ENCODE measurements at regions not wholly inside any gene's neighbourhood (a gene's known extent, or its start where the extent isn't known, plus 50 kb on each side); places are given as distances from the start of the nearest gene placed in this dataset.
"Not testable (repeated sequence)": the region's sequence is repeated elsewhere in the genome, so short reads cannot be mapped to it uniquely, and the experiment has no call there.

DNA sequence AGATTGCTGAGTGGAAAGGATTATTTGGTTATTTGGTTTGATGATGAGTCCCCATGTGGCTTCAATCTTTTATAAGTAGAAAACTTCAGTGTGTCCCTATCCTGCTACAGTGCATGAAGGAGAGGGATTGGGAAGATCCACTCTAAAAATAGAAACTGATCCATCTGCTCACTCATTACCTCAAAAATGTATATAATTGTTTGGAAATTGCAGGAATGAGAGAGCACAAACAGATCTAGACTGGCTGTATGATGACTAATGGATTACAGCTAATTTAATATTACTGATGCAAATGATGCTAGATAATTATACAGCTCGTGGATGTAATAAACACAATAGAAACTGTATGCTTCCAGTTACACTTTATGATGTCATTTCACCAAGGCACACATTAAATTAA lies 625.3 kb upstream of the PRR20A start:
- H3K4me3 ChIP-seq (ENCODE audit: low read depth, low read length): no peak overlapping the region
- H3K27me3 ChIP-seq (ENCODE audit: insufficient read depth, low read depth, severe bottlenecking): no peaks in the 10 kb centered on the region
- no peaks in the 10 kb centered on the region for H3K36me3 ChIP-seq
- H3K9me3 ChIP-seq (ENCODE audit: severe bottlenecking): no peaks in the 10 kb centered on the region
- TF ChIP-seq, protein P1, sequence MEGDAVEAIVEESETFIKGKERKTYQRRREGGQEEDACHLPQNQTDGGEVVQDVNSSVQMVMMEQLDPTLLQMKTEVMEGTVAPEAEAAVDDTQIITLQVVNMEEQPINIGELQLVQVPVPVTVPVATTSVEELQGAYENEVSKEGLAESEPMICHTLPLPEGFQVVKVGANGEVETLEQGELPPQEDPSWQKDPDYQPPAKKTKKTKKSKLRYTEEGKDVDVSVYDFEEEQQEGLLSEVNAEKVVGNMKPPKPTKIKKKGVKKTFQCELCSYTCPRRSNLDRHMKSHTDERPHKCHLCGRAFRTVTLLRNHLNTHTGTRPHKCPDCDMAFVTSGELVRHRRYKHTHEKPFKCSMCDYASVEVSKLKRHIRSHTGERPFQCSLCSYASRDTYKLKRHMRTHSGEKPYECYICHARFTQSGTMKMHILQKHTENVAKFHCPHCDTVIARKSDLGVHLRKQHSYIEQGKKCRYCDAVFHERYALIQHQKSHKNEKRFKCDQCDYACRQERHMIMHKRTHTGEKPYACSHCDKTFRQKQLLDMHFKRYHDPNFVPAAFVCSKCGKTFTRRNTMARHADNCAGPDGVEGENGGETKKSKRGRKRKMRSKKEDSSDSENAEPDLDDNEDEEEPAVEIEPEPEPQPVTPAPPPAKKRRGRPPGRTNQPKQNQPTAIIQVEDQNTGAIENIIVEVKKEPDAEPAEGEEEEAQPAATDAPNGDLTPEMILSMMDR (IDR thresholded peaks at IDR 0.05; ENCODE audit: low read depth, low read length): no peak
- DNase-seq: no peak
- no peak overlapping the region for H3K27ac ChIP-seq

DNA sequence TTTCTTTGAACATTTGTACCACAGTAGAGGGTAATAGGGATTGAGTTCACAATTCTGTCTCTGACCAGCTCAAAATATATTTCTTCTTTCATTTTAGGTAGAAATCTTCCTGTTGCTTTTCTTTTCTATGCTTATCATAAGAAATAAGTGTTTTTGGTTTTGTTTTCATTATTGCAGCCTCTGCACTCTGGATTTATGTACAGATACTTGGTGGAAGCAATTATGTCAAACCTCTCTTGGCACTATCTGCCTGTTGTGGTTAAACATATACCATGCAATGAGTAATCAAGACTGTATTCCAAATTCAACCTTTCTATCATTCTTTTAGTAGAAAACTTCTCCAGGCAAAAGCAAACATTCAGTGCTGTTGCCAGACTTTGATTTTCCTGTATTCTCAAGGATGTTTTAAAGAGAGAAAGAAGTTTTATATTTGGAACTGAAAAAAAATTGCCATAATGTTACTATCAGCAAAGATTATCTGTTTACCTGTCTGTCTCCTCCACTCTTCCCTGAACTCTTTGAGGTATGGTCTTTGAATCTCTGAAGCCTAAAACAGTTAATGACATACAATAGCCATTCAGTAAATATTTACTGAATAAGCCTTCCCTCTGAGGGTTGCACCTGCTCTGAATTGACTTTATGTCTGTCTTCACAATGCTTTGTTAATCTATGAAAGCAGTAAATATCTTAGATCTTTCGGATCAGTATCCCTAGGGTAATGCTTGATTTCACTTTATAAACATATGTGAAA lies 612.5 kb upstream of the PRR20A start:
- no peak overlapping the region for H3K27ac ChIP-seq
- TF ChIP-seq, protein P1 (IDR thresholded peaks at IDR 0.05; ENCODE audit: low read depth, low read length): no peak
- DNase-seq: no peak

DNA sequence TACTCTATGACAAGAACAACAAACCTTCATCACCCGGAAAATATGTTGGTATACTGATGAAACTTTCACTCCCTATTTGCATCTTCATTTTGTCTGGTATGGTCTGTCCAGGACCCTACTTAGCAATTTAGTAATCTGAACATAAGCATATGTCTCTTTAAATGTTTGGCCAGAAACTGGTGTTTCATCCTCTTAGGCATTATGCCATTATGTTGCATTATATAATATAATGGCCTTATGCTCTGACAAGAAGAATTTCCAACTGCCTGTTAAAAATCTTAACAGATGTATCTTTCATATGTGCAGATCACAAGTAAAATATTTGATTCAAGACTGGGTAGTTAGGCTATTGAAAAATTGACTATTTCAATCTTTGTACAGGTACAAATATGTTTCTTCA lies 610.6 kb upstream of the PRR20A start:
- H3K27ac ChIP-seq: no peak overlapping the region
- H3K36me3 ChIP-seq: no peaks in the 10 kb centered on the region
- TF ChIP-seq, protein P1 (IDR thresholded peaks at IDR 0.05; ENCODE audit: low read depth, low read length): no peak
- H3K9me3 ChIP-seq (ENCODE audit: severe bottlenecking): no peaks in the 10 kb centered on the region
- no peak for DNase-seq
- no peaks in the 10 kb centered on the region for H3K27me3 ChIP-seq (ENCODE audit: insufficient read depth, low read depth, severe bottlenecking)
- no peak overlapping the region for H3K4me3 ChIP-seq (ENCODE audit: low read depth, low read length)

More for the DNA sequence above, 612.5 kb upstream of the PRR20A start:
- Histone ChIP-seq H3K36me3 (no peaks in the 10 kb centered on the region), H3K4me3 (ENCODE audit: low read depth, low read length) (no peak overlapping the region), H3K27me3 (ENCODE audit: insufficient read depth, low read depth, severe bottlenecking) (no peaks in the 10 kb centered on the region), H3K9me3 (ENCODE audit: severe bottlenecking) (no peaks in the 10 kb centered on the region)

DNA sequence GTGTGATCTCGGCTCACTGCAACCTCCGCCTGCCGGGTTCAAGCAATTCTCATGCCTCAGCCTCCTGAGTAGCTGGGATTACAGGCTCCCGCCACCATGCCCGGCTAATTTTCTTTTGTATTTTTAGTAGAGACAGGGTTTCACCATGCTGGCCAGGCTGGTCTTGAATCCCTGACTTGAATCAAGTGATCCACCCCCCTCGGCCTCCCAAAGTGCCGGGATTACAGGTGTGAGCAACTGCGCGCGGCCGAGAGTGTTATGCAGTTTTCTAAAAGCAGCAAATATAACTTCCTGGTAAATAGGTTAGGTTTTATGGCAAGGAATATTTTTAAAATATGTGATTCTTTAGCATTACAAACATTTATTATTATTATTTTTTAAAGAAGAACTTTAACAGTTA lies 592.8 kb upstream of the PRR20A start:
- not testable (repeated sequence) for H3K27ac ChIP-seq; H3K36me3 ChIP-seq; H3K27me3 ChIP-seq (ENCODE audit: insufficient read depth, low read depth, severe bottlenecking); H3K4me3 ChIP-seq (ENCODE audit: low read depth, low read length); H3K9me3 ChIP-seq (ENCODE audit: severe bottlenecking); DNase-seq

DNA sequence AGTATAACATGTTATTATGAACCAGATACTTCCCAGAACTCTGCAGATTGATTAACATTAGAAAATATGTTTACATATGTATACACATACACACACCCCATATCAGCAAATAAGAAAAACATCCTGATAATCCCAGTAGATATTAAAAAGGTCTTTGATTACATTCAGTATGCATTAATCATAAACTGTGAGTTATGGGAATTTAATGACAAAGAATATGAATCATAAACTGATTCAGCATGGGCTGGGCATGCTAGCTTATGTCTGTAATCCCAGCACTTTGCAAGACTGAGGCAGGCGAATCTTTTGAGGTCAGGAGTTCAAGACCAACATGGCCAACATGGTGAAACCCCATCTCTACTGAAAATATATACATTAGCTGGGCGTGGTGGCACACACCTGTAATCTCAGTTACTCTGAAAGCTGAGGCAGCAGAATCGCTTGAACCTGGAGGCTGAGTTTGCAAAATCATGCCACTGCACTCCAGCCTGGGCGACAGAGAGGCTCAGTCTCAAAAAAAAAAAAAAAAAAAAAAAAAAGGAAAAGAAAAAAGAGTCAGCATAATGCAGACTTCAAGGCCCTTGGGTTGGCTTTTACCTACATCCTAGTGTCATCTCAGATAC lies 581.9 kb upstream of the PRR20A start:
- DNase-seq: no peak
- no peaks in the 10 kb centered on the region for H3K36me3 ChIP-seq
- H3K27ac ChIP-seq: no peak overlapping the region
- no peaks in the 10 kb centered on the region for H3K9me3 ChIP-seq (ENCODE audit: severe bottlenecking)
- no peaks in the 10 kb centered on the region for H3K27me3 ChIP-seq (ENCODE audit: insufficient read depth, low read depth, severe bottlenecking)
- TF ChIP-seq, protein P1 (IDR thresholded peaks at IDR 0.05; ENCODE audit: low read depth, low read length): no peak
- H3K4me3 ChIP-seq (ENCODE audit: low read depth, low read length): no peak overlapping the region

DNA sequence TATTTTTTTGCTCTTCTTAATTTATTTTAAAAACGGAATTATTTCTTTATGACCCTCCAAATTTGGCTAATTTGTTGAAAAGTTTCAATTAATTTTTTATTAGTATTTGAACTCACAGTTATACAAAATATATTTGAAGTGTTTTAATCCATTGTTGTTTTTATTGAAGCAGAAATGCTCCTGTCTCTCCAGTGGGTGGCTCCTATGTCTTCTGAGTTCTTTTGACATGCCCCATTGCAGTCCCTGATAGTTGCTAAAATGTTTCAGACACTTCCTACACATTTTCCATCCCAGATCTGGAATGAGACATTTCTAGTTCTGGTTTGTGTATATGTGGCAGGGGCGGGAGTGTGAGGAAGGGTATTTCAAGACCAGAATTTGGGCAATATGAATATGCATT lies 579.4 kb upstream of the PRR20A start:
- no peak for DNase-seq
- Histone ChIP-seq H3K36me3 (no peaks in the 10 kb centered on the region), H3K27ac (no peak overlapping the region), H3K4me3 (ENCODE audit: low read depth, low read length) (no peak overlapping the region), H3K27me3 (ENCODE audit: insufficient read depth, low read depth, severe bottlenecking) (no peaks in the 10 kb centered on the region), H3K9me3 (ENCODE audit: severe bottlenecking) (no peaks in the 10 kb centered on the region)
- TF ChIP-seq, protein P1 (IDR thresholded peaks at IDR 0.05; ENCODE audit: low read depth, low read length): no peak
